ENCODE measurements at regions not wholly inside any gene's neighbourhood (a gene's known extent, or its start where the extent isn't known, plus 50 kb on each side); places are given as distances from the start of the nearest gene placed in this dataset.

GRCh38 chr3:174532216-174532615 is 326.9 kb upstream of the NAALADL2 start:
- peaks cover 0 to 4% (median 0%) of the 10 kb centered on the region in 7 donors for H3K9me3 Mint-ChIP-seq

GRCh38 chr3:174532776-174533175 is 326.4 kb upstream of the NAALADL2 start:
- Mint-ChIP-seq H3K9me3 (peaks cover 0 to 4% (median 0%) of the 10 kb centered on the region in 7 donors), H3K27me3 (ENCODE audit: low read depth in 3 of 3) (no peaks in the 10 kb centered on the region), H3K4me1 (no peaks in the 10 kb centered on the region), H3K4me3 (no peak overlapping the region), H3K27ac (no peak overlapping the region), H3K36me3 (no peaks in the 10 kb centered on the region)
- Histone ChIP-seq H3K79me2 (ENCODE audit: insufficient read depth, low read length) (no peaks in the 10 kb centered on the region), H3K27ac (ENCODE audit: low read depth in 1 of 2, low read length in 2 of 2) (no peak overlapping the region), H2AFZ (ENCODE audit: insufficient read depth, low read depth, low read length, poor library complexity, severe bottlenecking) (no peak overlapping the region), H4K20me1 (ENCODE audit: insufficient read depth, low read length) (no peaks in the 10 kb centered on the region), H3K9ac (ENCODE audit: insufficient read depth, low read length, poor library complexity, severe bottlenecking) (no peak overlapping the region), H3K9me3 (replicated peaks in 1 of 2; ENCODE audit: control insufficient read depth in 1 of 2, insufficient read depth in 1 of 2, low read length in 2 of 2) (no peaks in the 10 kb centered on the region), H3K4me3 (replicated peaks in 1 of 3; ENCODE audit: low read depth in 2 of 3, low read length in 3 of 3) (no peak overlapping the region), H3K4me1 (ENCODE audit: control insufficient read depth in 1 of 2, insufficient read depth in 2 of 2, low read length in 2 of 2) (no peaks in the 10 kb centered on the region), H3K36me3 (replicated peaks in 1 of 2; ENCODE audit: control insufficient read depth in 1 of 2, insufficient read depth in 2 of 2, low read length in 2 of 2) (no peaks in the 10 kb centered on the region), H3K4me2 (replicated peaks; ENCODE audit: extremely low read depth, low read length, poor library complexity, severe bottlenecking) (no peak overlapping the region), H3K27me3 (ENCODE audit: control insufficient read depth in 2 of 2, insufficient read depth in 2 of 2, low read length in 2 of 2) (no peaks in the 10 kb centered on the region)
- intact Hi-C loops (cut with micrococcal nuclease), result no loop called here
- DNase-seq, result no peak
- no peak for TF ChIP-seq CTCF (IDR thresholded peaks at IDR 0.05)
- no CpG with 5 or more reads among the region's 2 CpGs for WGBS (ENCODE audit: insufficient coverage)

More at GRCh38 chr3:174532216-174532615, 326.9 kb upstream of the NAALADL2 start:
- TF ChIP-seq CTCF (IDR thresholded peaks at IDR 0.05), result no peak
- Histone ChIP-seq H3K36me3 (replicated peaks in 1 of 2; ENCODE audit: control insufficient read depth in 1 of 2, insufficient read depth in 2 of 2, low read length in 2 of 2) (no peaks in the 10 kb centered on the region), H3K27me3 (ENCODE audit: control insufficient read depth in 2 of 2, insufficient read depth in 2 of 2, low read length in 2 of 2) (no peaks in the 10 kb centered on the region), H3K9me3 (replicated peaks in 1 of 2; ENCODE audit: control insufficient read depth in 1 of 2, insufficient read depth in 1 of 2, low read length in 2 of 2) (no peaks in the 10 kb centered on the region), H3K27ac (ENCODE audit: low read depth in 1 of 2, low read length in 2 of 2) (no peak overlapping the region), H3K9ac (ENCODE audit: insufficient read depth, low read length, poor library complexity, severe bottlenecking) (no peak overlapping the region), H3K4me1 (ENCODE audit: control insufficient read depth in 1 of 2, insufficient read depth in 2 of 2, low read length in 2 of 2) (no peaks in the 10 kb centered on the region), H3K4me3 (replicated peaks in 1 of 3; ENCODE audit: low read depth in 2 of 3, low read length in 3 of 3) (no peak overlapping the region), H3K79me2 (ENCODE audit: insufficient read depth, low read length) (no peaks in the 10 kb centered on the region), H4K20me1 (ENCODE audit: insufficient read depth, low read length) (no peaks in the 10 kb centered on the region), H3K4me2 (replicated peaks; ENCODE audit: extremely low read depth, low read length, poor library complexity, severe bottlenecking) (no peak overlapping the region), H2AFZ (ENCODE audit: insufficient read depth, low read depth, low read length, poor library complexity, severe bottlenecking) (no peak overlapping the region)
- Mint-ChIP-seq H3K4me1 (no peaks in the 10 kb centered on the region), H3K4me3 (no peak overlapping the region), H3K36me3 (no peaks in the 10 kb centered on the region), H3K27ac (no peak overlapping the region), H3K27me3 (ENCODE audit: low read depth in 3 of 3) (no peaks in the 10 kb centered on the region)
- DNase-seq, result no peak
- intact Hi-C loops (cut with micrococcal nuclease), result no loop called here
- WGBS (ENCODE audit: insufficient coverage), result no CpG with 5 or more reads among the region's 1 CpG
